Left renal cortex interstitium (tissue), 4 donors: ENCODE measurements at regions not wholly inside any gene's neighbourhood (a gene's known extent, or its start where the extent isn't known, plus 50 kb on each side); places are given as distances from the start of the nearest gene placed in this dataset.

ENCODE experiments used
- DNase-seq, 4 donors: peaks; one replicate each; pipeline ENCODE4 v3.0.0-alpha.2; 2013; ENCODE audit warnings: low read depth in 4 of 4, low spot score in 2 of 4, missing footprints in 1 of 4

- DNase-seq = no peak
Measured at GRCh38 chr2:121038431-121038830, 246.6 kb downstream of the TFCP2L1 start.

GRCh38 chr2:121038891-121039616 is 245.9 kb downstream of the TFCP2L1 start:
- no peak for DNase-seq

GRCh38 chr2:121039679-121040078 is 245.3 kb downstream of the TFCP2L1 start:
- DNase-seq = no peak

GRCh38 chr2:121041516-121041915 is 243.5 kb downstream of the TFCP2L1 start:
- no peak for DNase-seq

- DNase-seq = no peak
Measured at GRCh38 chr2:121043061-121043826, 241.8 kb downstream of the TFCP2L1 start.

- DNase-seq = no peak
Measured at GRCh38 chr2:121043827-121044222, 241.2 kb downstream of the TFCP2L1 start.

GRCh38 chr2:121044412-121044811 is 240.6 kb downstream of the TFCP2L1 start:
- no peak for DNase-seq

- no peak for DNase-seq
Measured at GRCh38 chr2:121045245-121045644, 239.8 kb downstream of the TFCP2L1 start.

- DNase-seq = no peak
Measured at GRCh38 chr2:121046335-121046734, 238.7 kb downstream of the TFCP2L1 start.

GRCh38 chr2:121047383-121047782 is 237.6 kb downstream of the TFCP2L1 start:
- DNase-seq = no peak

GRCh38 chr2:121049131-121049530 is 235.9 kb downstream of the TFCP2L1 start:
- no peak for DNase-seq

GRCh38 chr2:121049950-121050585 is 234.9 kb downstream of the TFCP2L1 start:
- DNase-seq = no peak

GRCh38 chr2:121051311-121051710 is 233.7 kb downstream of the TFCP2L1 start:
- no peak for DNase-seq

- no peak for DNase-seq
Measured at GRCh38 chr2:121052023-121052422, 233.0 kb downstream of the TFCP2L1 start.

GRCh38 chr2:121052521-121052920 is 232.5 kb downstream of the TFCP2L1 start:
- DNase-seq = no peak

GRCh38 chr2:121055088-121055487 is 229.9 kb downstream of the TFCP2L1 start:
- no peak for DNase-seq

GRCh38 chr2:121055501-121055900 is 229.5 kb downstream of the TFCP2L1 start:
- no peak for DNase-seq

GRCh38 chr2:121058852-121059558 is 226.0 kb downstream of the TFCP2L1 start:
- no peak for DNase-seq

GRCh38 chr2:121059651-121060649 is 225.1 kb downstream of the TFCP2L1 start:
- no peak for DNase-seq

- no peak for DNase-seq
Measured at GRCh38 chr2:121061633-121062032, 223.4 kb downstream of the TFCP2L1 start.
